ENCODE measurements at regions not wholly inside any gene's neighbourhood (a gene's known extent, or its start where the extent isn't known, plus 50 kb on each side); places are given as distances from the start of the nearest gene placed in this dataset.
A peak's percentile ranks its signal among the peaks of the same experiment; 100 is the strongest.

DNA sequence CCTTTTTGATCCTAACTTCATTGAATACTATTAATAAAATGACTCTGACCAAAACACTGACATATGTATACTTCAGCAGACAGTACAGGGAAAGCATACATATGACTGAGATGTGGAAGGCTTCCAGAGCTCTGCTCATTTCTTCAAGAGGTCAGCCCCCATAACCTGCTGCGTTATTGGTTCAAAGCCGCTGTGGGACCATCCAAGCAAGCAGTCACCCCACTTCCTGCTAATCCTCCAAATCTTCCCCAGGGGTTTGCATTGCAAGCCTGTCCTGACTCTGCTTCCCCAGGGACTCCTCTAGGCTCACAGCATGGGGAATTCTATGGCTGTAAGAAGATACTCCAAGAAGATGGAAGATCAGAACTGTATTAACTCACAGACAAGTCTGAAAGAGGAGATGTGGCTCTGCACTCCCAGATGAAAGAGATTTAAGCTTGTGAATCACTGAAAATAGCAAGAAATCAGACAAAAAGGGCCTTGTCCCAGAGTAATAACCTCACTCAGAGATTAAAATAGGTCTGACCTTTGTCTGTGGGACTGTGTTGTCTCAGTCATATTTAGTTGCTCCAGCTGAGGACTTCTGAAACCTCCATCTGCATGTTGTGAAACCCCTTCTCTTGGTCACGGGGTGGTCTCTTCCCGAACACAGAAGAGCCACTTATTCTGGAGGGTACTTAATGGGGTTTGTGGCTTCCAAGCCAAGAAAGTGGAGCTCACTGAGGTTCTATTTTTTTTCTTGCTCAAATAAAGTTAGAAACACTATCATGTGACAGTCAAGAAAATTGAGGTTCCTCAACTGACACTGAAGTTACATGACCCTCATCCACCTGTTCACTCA, 101.5 kb upstream of the MARCKS start:
- Histone ChIP-seq H3K36me3 (ENCODE audit: control insufficient read depth, insufficient read depth, low read length) (no peaks in the 10 kb centered on the region), H3K27me3 (ENCODE audit: control insufficient read depth, insufficient read depth, low read length) (no peaks in the 10 kb centered on the region), H3K9ac (ENCODE audit: low read length) (no peak overlapping the region), H3K4me1 (ENCODE audit: control insufficient read depth, insufficient read depth, low read length) (no peaks in the 10 kb centered on the region), H3K27ac (ENCODE audit: low read depth, low read length) (peak overlapping the region; percentile 3), H3K4me3 (ENCODE audit: low read length) (no peak overlapping the region)

DNA sequence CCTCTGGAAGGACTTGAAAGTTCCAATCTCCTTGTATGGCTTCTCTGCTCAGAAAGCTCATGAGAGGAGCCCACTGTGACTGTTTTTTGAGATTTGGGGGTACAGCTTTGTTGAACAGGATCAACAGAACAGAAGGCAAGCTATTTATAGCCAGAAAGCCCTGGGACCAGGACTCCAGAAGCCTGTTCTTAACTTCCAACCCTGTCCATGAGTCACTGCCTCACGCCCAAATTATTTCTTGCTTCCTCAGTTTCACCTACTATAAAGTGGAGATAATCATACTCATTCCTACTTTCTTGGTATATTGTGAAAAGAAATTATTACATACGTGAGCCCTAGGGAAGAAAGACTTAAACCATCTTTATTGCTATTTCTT, 100.9 kb upstream of the MARCKS start:
- Histone ChIP-seq H3K4me1 (ENCODE audit: control insufficient read depth, insufficient read depth, low read length) (no peaks in the 10 kb centered on the region), H3K27ac (ENCODE audit: low read depth, low read length) (no peak overlapping the region), H3K9ac (ENCODE audit: low read length) (no peak overlapping the region), H3K36me3 (ENCODE audit: control insufficient read depth, insufficient read depth, low read length) (no peaks in the 10 kb centered on the region), H3K27me3 (ENCODE audit: control insufficient read depth, insufficient read depth, low read length) (no peaks in the 10 kb centered on the region), H3K4me3 (ENCODE audit: low read length) (no peak overlapping the region)

DNA sequence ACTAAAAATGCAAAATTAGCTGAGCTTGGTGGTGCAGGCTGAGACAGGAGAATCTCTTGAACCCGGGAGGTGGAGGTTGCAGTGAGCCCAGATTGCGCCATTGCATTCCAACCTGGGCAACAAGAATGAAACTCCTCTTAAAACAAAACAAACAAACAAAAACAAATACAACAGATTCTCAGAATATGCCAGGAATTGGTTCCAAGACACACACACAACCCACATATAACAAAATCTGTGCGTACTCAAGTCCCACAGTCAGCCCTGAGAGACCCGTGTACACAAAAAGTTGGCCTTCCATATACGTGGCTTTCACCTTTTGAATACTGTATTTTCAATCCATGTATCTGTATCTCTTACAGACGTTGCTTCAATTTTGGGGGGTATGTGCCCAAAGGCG, 98.9 kb upstream of the MARCKS start:
- H3K27me3 ChIP-seq (ENCODE audit: control insufficient read depth, insufficient read depth, low read length), result no peaks in the 10 kb centered on the region
- no peak overlapping the region for H3K4me3 ChIP-seq (ENCODE audit: low read length)
- no peaks in the 10 kb centered on the region for H3K4me1 ChIP-seq (ENCODE audit: control insufficient read depth, insufficient read depth, low read length)
- H3K27ac ChIP-seq (ENCODE audit: low read depth, low read length), result no peak overlapping the region
- no peaks in the 10 kb centered on the region for H3K36me3 ChIP-seq (ENCODE audit: control insufficient read depth, insufficient read depth, low read length)
- H3K9ac ChIP-seq (ENCODE audit: low read length), result no peak overlapping the region

DNA sequence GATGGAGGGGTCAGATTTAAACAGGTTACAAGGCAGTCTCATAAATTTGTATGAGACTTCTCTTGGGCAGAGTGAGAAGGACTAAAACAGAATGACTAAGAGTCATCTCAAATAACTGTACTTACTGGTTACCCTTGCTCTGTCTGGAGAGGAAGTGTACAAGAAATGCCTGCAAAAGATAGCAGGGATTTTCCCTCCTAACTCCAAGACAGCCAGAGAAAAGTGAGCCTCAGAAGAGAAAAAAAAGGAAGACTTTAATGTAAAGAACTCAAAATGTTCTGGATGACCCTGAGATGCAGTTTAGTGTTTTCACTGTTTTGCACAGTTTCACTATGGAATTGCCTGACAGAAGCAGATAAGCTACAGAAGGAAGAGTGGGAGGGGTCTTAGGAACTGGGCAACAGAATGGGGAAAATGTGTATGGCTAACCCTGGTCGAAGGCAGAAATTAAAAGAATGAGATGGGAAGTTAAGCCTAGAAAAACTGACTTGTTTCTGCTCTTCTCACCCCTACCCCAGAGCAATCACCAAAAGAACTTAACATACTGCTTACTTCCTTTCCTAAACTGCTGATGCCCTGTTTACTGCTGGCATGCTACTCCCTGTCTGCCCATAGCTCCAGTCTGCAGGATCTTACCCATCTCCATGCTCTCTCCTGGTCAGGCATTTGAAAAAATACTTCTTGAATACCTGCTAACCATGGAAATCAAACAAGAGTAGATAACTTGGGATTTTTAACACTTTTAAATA, 98.1 kb upstream of the MARCKS start:
- no peaks in the 10 kb centered on the region for H3K4me1 ChIP-seq (ENCODE audit: control insufficient read depth, insufficient read depth, low read length)
- no peak overlapping the region for H3K4me3 ChIP-seq (ENCODE audit: low read length)
- H3K36me3 ChIP-seq (ENCODE audit: control insufficient read depth, insufficient read depth, low read length), result no peaks in the 10 kb centered on the region
- no peak overlapping the region for H3K9ac ChIP-seq (ENCODE audit: low read length)
- no peaks in the 10 kb centered on the region for H3K27me3 ChIP-seq (ENCODE audit: control insufficient read depth, insufficient read depth, low read length)
- H3K27ac ChIP-seq (ENCODE audit: low read depth, low read length), result no peak overlapping the region

DNA sequence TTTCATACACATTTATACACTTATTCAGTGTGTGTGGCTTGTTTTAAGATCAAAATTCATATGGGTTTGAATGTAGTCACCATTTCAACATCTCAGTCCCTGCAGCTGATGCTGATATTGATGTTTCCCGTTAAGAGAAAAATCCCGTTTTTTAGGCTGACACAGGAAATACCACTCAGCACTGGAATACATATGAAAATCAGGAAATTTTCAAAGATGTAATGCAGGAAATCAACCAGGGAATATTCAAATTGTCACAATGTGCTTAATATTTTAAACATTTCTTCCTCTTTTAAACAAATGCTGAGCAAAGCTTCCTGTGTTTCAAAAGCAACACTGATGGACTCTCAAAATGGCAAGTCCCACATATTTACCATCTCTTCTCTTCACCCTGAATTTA, 94.5 kb upstream of the MARCKS start:
- no peaks in the 10 kb centered on the region for H3K27me3 ChIP-seq (ENCODE audit: control insufficient read depth, insufficient read depth, low read length)
- no peaks in the 10 kb centered on the region for H3K4me1 ChIP-seq (ENCODE audit: control insufficient read depth, insufficient read depth, low read length)
- H3K4me3 ChIP-seq (ENCODE audit: low read length), result no peak overlapping the region
- H3K27ac ChIP-seq (ENCODE audit: low read depth, low read length), result no peak overlapping the region
- H3K9ac ChIP-seq (ENCODE audit: low read length), result no peak overlapping the region
- H3K36me3 ChIP-seq (ENCODE audit: control insufficient read depth, insufficient read depth, low read length), result no peaks in the 10 kb centered on the region

DNA sequence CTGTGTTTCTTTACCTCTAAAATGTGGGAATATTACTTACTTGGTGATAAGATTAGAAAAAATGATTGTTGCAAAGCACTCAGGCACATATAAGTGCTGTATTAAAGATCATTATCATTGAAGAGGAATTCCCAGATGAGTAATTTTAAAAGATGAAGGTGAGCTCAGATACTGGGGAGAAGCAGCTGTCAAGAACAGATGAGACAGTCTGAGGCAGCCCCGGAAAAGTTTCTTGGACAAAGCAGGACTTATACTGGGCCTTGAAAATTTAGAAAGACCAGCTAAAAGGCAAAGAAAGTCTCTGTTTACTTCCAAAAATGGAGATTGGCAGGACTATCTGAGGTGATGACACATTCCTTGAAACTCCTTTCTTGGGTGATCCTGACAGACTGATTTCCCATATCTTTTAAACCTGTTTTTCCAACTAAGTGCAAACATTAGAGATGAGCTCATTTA, 93.8 kb upstream of the MARCKS start:
- Histone ChIP-seq H3K27me3 (ENCODE audit: control insufficient read depth, insufficient read depth, low read length) (no peaks in the 10 kb centered on the region), H3K36me3 (ENCODE audit: control insufficient read depth, insufficient read depth, low read length) (no peaks in the 10 kb centered on the region), H3K27ac (ENCODE audit: low read depth, low read length) (no peak overlapping the region), H3K4me3 (ENCODE audit: low read length) (no peak overlapping the region), H3K4me1 (ENCODE audit: control insufficient read depth, insufficient read depth, low read length) (no peaks in the 10 kb centered on the region), H3K9ac (ENCODE audit: low read length) (no peak overlapping the region)

DNA sequence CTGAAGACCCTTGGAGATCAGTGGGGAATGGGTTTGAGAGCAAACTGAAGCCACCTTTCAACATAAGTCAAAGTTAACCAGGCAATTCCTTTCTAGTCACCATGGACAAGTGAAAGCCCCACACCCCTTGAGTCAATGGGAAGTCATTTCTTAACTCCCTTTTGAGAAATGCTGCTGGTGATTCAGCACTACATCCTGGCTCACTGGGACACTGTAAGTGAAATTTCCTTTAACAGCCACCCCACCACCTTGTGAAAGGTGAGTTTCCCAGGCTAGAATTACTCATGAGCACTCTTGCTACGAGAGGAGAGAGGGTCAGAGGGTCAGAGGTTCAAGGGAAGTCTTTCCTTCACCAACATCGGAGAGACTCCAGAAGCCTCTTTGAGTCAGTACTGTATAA, 93.3 kb upstream of the MARCKS start:
- no peak overlapping the region for H3K9ac ChIP-seq (ENCODE audit: low read length)
- H3K4me1 ChIP-seq (ENCODE audit: control insufficient read depth, insufficient read depth, low read length), result no peaks in the 10 kb centered on the region
- H3K27ac ChIP-seq (ENCODE audit: low read depth, low read length), result no peak overlapping the region
- H3K27me3 ChIP-seq (ENCODE audit: control insufficient read depth, insufficient read depth, low read length), result no peaks in the 10 kb centered on the region
- H3K4me3 ChIP-seq (ENCODE audit: low read length), result no peak overlapping the region
- no peaks in the 10 kb centered on the region for H3K36me3 ChIP-seq (ENCODE audit: control insufficient read depth, insufficient read depth, low read length)

DNA sequence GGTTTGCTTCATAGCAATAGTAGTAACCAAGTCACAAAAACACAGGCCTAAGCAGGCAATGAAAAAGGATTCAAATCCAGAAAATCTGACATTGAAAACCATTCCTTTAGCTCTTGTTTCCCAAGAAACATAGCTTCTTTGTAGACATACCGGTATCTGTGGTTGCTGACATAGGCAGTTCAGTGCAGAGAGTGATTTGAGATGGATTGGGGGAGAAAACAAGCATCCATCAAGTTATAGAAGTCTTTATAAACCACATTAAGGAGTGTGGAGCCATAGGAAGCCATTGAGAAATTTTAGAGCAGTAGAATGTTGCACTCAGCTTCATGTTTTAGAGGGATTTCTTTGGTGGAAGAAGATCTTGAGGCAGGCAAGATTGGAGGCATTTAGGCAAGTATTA, 91.2 kb upstream of the MARCKS start:
- Histone ChIP-seq H3K36me3 (ENCODE audit: control insufficient read depth, insufficient read depth, low read length) (no peaks in the 10 kb centered on the region), H3K27me3 (ENCODE audit: control insufficient read depth, insufficient read depth, low read length) (no peaks in the 10 kb centered on the region), H3K9ac (ENCODE audit: low read length) (no peak overlapping the region), H3K27ac (ENCODE audit: low read depth, low read length) (no peak overlapping the region), H3K4me1 (ENCODE audit: control insufficient read depth, insufficient read depth, low read length) (no peaks in the 10 kb centered on the region), H3K4me3 (ENCODE audit: low read length) (no peak overlapping the region)

DNA sequence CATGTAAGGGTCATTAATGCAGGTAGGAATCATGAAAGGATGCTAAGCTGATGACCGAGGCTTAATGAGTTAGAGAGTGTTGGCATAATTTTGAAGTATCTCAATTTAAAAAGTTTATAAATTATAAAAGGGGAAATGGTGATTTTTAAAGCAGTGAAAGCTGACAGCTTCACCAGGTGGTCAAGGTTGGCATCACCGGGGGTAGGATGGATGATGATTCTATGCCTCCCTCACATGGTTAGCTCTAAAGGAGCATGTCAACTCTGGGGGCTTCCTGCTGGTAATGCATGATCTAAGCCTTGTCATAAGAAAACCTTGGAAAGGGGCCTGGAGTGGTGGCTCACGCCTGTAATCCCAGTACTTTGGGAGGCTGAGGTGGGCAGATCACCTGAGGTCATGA, 89.2 kb upstream of the MARCKS start:
- H3K36me3 ChIP-seq (ENCODE audit: control insufficient read depth, insufficient read depth, low read length), result no peaks in the 10 kb centered on the region
- no peaks in the 10 kb centered on the region for H3K4me1 ChIP-seq (ENCODE audit: control insufficient read depth, insufficient read depth, low read length)
- no peaks in the 10 kb centered on the region for H3K27me3 ChIP-seq (ENCODE audit: control insufficient read depth, insufficient read depth, low read length)
- no peak overlapping the region for H3K4me3 ChIP-seq (ENCODE audit: low read length)
- H3K9ac ChIP-seq (ENCODE audit: low read length), result no peak overlapping the region
- H3K27ac ChIP-seq (ENCODE audit: low read depth, low read length), result no peak overlapping the region

DNA sequence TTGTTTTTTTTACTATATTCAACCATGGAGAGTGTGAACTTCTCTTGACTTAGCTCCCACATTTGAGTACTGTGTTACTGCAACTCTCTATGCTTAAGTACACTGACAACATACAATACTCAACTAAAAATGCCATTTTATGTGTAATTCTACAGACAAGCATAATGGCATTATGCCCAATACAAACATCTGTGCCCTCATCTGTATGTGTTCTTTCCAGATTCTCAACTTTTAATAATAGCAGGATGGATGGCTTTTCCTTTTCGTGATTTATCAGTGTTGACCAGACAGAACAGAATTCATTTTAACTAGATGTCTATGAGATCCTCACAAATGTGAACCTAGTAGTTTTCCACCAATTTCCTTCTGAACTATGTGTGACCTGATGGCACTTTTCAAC, 84.2 kb upstream of the MARCKS start:
- Histone ChIP-seq H3K27me3 (ENCODE audit: control insufficient read depth, insufficient read depth, low read length) (no peaks in the 10 kb centered on the region), H3K4me1 (ENCODE audit: control insufficient read depth, insufficient read depth, low read length) (no peaks in the 10 kb centered on the region), H3K4me3 (ENCODE audit: low read length) (no peak overlapping the region), H3K9ac (ENCODE audit: low read length) (no peak overlapping the region), H3K36me3 (ENCODE audit: control insufficient read depth, insufficient read depth, low read length) (no peaks in the 10 kb centered on the region), H3K27ac (ENCODE audit: low read depth, low read length) (no peak overlapping the region)

DNA sequence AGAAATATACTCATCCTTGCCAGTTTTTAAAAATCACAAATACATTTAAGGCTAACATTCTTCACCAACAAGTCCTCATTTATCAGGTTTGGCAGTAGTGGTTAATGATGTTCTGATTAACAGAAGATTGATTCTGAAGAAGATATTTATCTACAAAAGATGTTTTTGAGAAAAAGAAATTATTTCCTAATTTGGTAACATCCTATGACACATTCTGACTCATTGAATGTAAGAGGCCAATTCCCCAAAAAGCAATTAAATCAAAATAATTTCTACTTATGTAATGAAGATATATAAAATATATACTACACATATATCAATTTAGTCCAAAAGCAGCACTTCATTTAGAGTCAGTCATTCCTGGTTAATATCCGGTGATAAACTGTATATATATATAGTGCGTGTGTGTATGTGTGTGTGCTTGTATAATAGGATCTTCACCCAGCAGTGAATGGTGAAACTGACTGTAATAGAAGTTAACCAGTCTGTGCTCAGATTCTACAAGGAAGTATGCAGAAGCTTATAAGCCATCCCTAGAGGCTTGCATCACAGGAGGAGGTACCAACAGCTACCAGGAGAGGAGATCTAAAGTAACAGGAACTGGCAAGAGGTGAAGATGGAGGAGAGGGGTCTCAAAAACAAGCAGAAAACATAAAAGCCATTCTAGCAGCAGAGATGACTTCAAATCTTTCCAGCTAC, 82.9 kb upstream of the MARCKS start:
- Histone ChIP-seq H3K4me3 (ENCODE audit: low read length) (no peak overlapping the region), H3K27me3 (ENCODE audit: control insufficient read depth, insufficient read depth, low read length) (no peaks in the 10 kb centered on the region), H3K4me1 (ENCODE audit: control insufficient read depth, insufficient read depth, low read length) (no peaks in the 10 kb centered on the region)

DNA sequence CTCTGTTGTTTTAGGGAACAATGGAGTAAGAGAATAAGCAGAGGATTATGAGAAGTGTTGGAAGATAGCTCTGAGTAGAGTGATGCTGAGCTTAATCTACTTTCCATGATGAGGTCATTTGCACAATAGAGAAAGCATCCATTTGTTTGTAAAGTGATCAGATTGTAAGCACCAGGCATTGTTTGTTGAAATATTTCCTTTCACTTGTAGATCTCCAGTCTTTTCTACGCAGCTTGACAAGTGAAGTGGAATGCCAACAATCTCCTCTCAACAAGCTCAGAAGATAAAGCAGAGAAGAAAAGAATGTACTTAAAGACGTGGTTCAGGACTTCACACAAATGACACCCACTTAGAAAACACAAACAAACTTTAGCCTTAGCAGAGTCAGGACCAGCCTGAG, 80.1 kb upstream of the MARCKS start:
- H3K27ac ChIP-seq (ENCODE audit: low read depth, low read length), result no peak overlapping the region
- H3K27me3 ChIP-seq (ENCODE audit: control insufficient read depth, insufficient read depth, low read length), result no peaks in the 10 kb centered on the region
- H3K9ac ChIP-seq (ENCODE audit: low read length), result no peak overlapping the region
- no peak overlapping the region for H3K4me3 ChIP-seq (ENCODE audit: low read length)
- no peaks in the 10 kb centered on the region for H3K36me3 ChIP-seq (ENCODE audit: control insufficient read depth, insufficient read depth, low read length)
- H3K4me1 ChIP-seq (ENCODE audit: control insufficient read depth, insufficient read depth, low read length), result no peaks in the 10 kb centered on the region

More for the DNA sequence above, 82.9 kb upstream of the MARCKS start:
- Histone ChIP-seq H3K9ac (ENCODE audit: low read length) (no peak overlapping the region), H3K27ac (ENCODE audit: low read depth, low read length) (no peak overlapping the region), H3K36me3 (ENCODE audit: control insufficient read depth, insufficient read depth, low read length) (no peaks in the 10 kb centered on the region)
